Smooth muscle cell (in vitro differentiated cells): ENCODE measurements at regions not wholly inside any gene's neighbourhood (a gene's known extent, or its start where the extent isn't known, plus 50 kb on each side); places are given as distances from the start of the nearest gene placed in this dataset.

Experiments
- DNase-seq: peaks from one replicate; lab custom pipeline; 2025; ENCODE audit not compliant: unreplicated experiment; lab: John Stamatoyannopoulos, UW
- H2AFZ ChIP-seq: fragments of 200-600 bp; sonication (generic); 2 replicates; pipeline ENCODE4 v1.6.0; 2016; ENCODE audit warnings: antibody characterized with exemption, low read depth, mild to moderate bottlenecking
- H3F3A ChIP-seq: fragments of 200-600 bp; sonication (generic); 2 replicates; pipeline ENCODE4 v1.6.0; 2017; ENCODE audit warnings: antibody characterized with exemption, low read depth
- H3K27ac ChIP-seq: fragments of 200-600 bp; sonication (generic); 2 replicates; pipeline ENCODE4 v1.5.1; 2016; ENCODE audit warnings: low read depth, mild to moderate bottlenecking
- H3K27me3 ChIP-seq: fragments of 200-600 bp; sonication (generic); 2 replicates; pipeline ENCODE4 v1.6.1; 2016; ENCODE audit warnings: low read depth, mild to moderate bottlenecking
- H3K36me3 ChIP-seq: fragments of 200-600 bp; sonication (generic); 2 replicates; pipeline ENCODE4 v1.5.1; 2016; ENCODE audit warnings: low read depth
- H3K4me1 ChIP-seq: fragments of 200-600 bp; sonication (generic); 2 replicates; pipeline ENCODE4 v1.5.1; 2016; ENCODE audit warnings: low read depth
- H3K4me2 ChIP-seq: fragments of 200-600 bp; sonication (generic); 2 replicates; pipeline ENCODE4 v1.6.0; 2016; ENCODE audit warnings: mild to moderate bottlenecking
- H3K4me3 ChIP-seq: fragments of 200-600 bp; sonication (generic); 2 replicates; pipeline ENCODE4 v1.5.1; 2016; ENCODE audit warnings: mild to moderate bottlenecking
- H3K79me2 ChIP-seq: fragments of 200-600 bp; sonication (generic); 2 replicates; pipeline ENCODE4 v1.6.0; 2016; ENCODE audit warnings: low read depth, mild to moderate bottlenecking
- H3K9ac ChIP-seq: fragments of 200-600 bp; sonication (generic); 2 replicates; pipeline ENCODE4 v1.6.0; 2016; ENCODE audit warnings: low read depth
- H3K9me3 ChIP-seq: fragments of 200-600 bp; sonication (generic); replicated peaks from 2 replicates; pipeline ENCODE4 v1.5.1; 2016; ENCODE audit warnings: low read depth
- H4K20me1 ChIP-seq: fragments of 200-600 bp; sonication (generic); 2 replicates; pipeline ENCODE4 v1.6.0; 2016; ENCODE audit warnings: low read depth
- CTCF ChIP-seq: fragments of 200-600 bp; sonication (generic); IDR thresholded peaks from 2 replicates; pipeline ENCODE4 v1.5.1; 2017; ENCODE audit warnings: borderline replicate concordance, mild to moderate bottlenecking, antibody characterized with exemption; ENCODE audit not compliant: insufficient read depth, poor library complexity, severe bottlenecking
- WGBS: methylation state at CpG from one replicate; pipeline ENCODE4 v1.1.7; 2016; ENCODE audit warnings: low lambda C conversion rate; 5-methylcytosine and 5-hydroxymethylcytosine counted together

- no peak for TF ChIP-seq CTCF
- WGBS, result 95% methylated on average over 6 of the region's 6 CpGs
- Histone ChIP-seq H3F3A (no peaks in the 10 kb centered on the region), H3K4me1 (no peaks in the 10 kb centered on the region), H3K36me3 (no peaks in the 10 kb centered on the region), H3K27me3 (no peaks in the 10 kb centered on the region), H3K4me2 (no peak overlapping the region), H3K9me3 (no peaks in the 10 kb centered on the region), H3K79me2 (no peaks in the 10 kb centered on the region), H3K9ac (no peak overlapping the region), H4K20me1 (no peaks in the 10 kb centered on the region), H3K27ac (no peak overlapping the region), H2AFZ (no peak overlapping the region), H3K4me3 (no peak overlapping the region)
- no peak for DNase-seq
Observed at GRCh38 chr5:38795986-38796741, 49.6 kb upstream of the OSMR start.
